OCI-LY1 (cell line): ENCODE measurements at regions not wholly inside any gene's neighbourhood (a gene's known extent, or its start where the extent isn't known, plus 50 kb on each side); places are given as distances from the start of the nearest gene placed in this dataset.

Source experiments
- EZH2 ChIP-seq: fragments of 200-600 bp; sonication (generic), shearing (Covaris generic); IDR thresholded peaks from 2 replicates; pipeline ENCODE4 v1.8.0; 2017; ENCODE audit warnings: borderline replicate concordance, mixed run types, mild to moderate bottlenecking, antibody characterized with exemption, low read length, moderate library complexity, mixed read lengths
- TF ChIP-seq, protein P1 (sequence below): fragments of 200-600 bp; sonication (generic), shearing (Covaris generic); IDR thresholded peaks from 2 replicates; pipeline ENCODE4 v1.5.1; 2017; ENCODE audit warnings: mild to moderate bottlenecking, antibody characterized with exemption, low read length, moderate library complexity, mixed read lengths

DNA sequence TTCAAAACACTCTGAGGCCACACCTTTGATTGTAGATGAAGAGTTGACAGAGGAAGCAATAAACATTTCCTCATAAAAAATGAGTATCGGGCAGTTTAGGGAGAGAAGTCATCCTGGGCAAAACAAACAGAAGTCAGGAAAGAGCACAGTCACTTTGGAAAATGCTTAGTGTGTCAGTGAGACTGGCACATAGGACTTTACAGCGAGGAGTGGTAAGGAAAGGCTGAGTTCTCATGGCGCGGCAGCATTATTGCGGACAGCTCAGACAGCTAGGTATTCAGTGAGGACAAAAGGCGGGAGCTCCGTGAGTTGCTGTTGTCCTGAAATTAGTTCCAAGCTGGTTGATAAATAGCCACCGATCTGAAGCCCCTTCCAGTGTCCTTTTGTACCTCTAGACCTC lies 229.9 kb downstream of the SNAPC1 start:
- TF ChIP-seq EZH2: no peak
- TF ChIP-seq, protein P1, sequence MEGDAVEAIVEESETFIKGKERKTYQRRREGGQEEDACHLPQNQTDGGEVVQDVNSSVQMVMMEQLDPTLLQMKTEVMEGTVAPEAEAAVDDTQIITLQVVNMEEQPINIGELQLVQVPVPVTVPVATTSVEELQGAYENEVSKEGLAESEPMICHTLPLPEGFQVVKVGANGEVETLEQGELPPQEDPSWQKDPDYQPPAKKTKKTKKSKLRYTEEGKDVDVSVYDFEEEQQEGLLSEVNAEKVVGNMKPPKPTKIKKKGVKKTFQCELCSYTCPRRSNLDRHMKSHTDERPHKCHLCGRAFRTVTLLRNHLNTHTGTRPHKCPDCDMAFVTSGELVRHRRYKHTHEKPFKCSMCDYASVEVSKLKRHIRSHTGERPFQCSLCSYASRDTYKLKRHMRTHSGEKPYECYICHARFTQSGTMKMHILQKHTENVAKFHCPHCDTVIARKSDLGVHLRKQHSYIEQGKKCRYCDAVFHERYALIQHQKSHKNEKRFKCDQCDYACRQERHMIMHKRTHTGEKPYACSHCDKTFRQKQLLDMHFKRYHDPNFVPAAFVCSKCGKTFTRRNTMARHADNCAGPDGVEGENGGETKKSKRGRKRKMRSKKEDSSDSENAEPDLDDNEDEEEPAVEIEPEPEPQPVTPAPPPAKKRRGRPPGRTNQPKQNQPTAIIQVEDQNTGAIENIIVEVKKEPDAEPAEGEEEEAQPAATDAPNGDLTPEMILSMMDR: no peak
